ENCODE measurements at regions not wholly inside any gene's neighbourhood (a gene's known extent, or its start where the extent isn't known, plus 50 kb on each side); places are given as distances from the start of the nearest gene placed in this dataset.

GRCh38 chr6:86782328-86782727 is 155.0 kb upstream of the HTR1E start:
- no peak for TF ChIP-seq EP300 (IDR thresholded peaks at IDR 0.05; ENCODE audit: borderline replicate concordance)
- TF ChIP-seq CREB1 (IDR thresholded peaks at IDR 0.05; ENCODE audit: low read depth): no peak
- no peak for TF ChIP-seq NFIC (IDR thresholded peaks at IDR 0.05)
- TF ChIP-seq MAX (IDR thresholded peaks at IDR 0.05): no peak
- TF ChIP-seq RAD21 (IDR thresholded peaks at IDR 0.05; ENCODE audit: low read depth): no peak
- no peak for TF ChIP-seq TCF12 (IDR thresholded peaks at IDR 0.05; ENCODE audit: low read depth)
- TF ChIP-seq, protein P1, sequence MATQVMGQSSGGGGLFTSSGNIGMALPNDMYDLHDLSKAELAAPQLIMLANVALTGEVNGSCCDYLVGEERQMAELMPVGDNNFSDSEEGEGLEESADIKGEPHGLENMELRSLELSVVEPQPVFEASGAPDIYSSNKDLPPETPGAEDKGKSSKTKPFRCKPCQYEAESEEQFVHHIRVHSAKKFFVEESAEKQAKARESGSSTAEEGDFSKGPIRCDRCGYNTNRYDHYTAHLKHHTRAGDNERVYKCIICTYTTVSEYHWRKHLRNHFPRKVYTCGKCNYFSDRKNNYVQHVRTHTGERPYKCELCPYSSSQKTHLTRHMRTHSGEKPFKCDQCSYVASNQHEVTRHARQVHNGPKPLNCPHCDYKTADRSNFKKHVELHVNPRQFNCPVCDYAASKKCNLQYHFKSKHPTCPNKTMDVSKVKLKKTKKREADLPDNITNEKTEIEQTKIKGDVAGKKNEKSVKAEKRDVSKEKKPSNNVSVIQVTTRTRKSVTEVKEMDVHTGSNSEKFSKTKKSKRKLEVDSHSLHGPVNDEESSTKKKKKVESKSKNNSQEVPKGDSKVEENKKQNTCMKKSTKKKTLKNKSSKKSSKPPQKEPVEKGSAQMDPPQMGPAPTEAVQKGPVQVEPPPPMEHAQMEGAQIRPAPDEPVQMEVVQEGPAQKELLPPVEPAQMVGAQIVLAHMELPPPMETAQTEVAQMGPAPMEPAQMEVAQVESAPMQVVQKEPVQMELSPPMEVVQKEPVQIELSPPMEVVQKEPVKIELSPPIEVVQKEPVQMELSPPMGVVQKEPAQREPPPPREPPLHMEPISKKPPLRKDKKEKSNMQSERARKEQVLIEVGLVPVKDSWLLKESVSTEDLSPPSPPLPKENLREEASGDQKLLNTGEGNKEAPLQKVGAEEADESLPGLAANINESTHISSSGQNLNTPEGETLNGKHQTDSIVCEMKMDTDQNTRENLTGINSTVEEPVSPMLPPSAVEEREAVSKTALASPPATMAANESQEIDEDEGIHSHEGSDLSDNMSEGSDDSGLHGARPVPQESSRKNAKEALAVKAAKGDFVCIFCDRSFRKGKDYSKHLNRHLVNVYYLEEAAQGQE (IDR thresholded peaks at IDR 0.05; ENCODE audit: low read depth): no peak
- TF ChIP-seq TAF1 (IDR thresholded peaks at IDR 0.05; ENCODE audit: low read depth): no peak
